Osteoblast (primary cell): ENCODE measurements at regions not wholly inside any gene's neighbourhood (a gene's known extent, or its start where the extent isn't known, plus 50 kb on each side); places are given as distances from the start of the nearest gene placed in this dataset.

ENCODE experiments used
- DNase-seq: peaks from one replicate; pipeline ENCODE4 v3.0.0; 2011; ENCODE audit warnings: low spot score, mixed read lengths; ENCODE audit not compliant: insufficient read length; ENCODE audit errors: missing footprints
- H2AFZ ChIP-seq: 2 replicates; pipeline ENCODE4 v1.6.0; 2011; ENCODE audit warnings: mild to moderate bottlenecking, low read length
- H3K27ac ChIP-seq: 2 replicates; pipeline ENCODE4 v1.5.1; 2011; ENCODE audit warnings: mild to moderate bottlenecking, low read depth, low read length, moderate library complexity
- H3K27me3 ChIP-seq: 2 replicates; pipeline ENCODE4 v1.6.0; 2012; ENCODE audit warnings: mild to moderate bottlenecking, control low read depth, inconsistent platforms, low read length, moderate library complexity; ENCODE audit not compliant: insufficient read depth
- H3K36me3 ChIP-seq: 2 replicates; pipeline ENCODE4 v1.5.1; 2011; ENCODE audit warnings: mild to moderate bottlenecking, low read length, control low read depth, moderate library complexity; ENCODE audit not compliant: insufficient read depth
- H3K4me1 ChIP-seq: 2 replicates; pipeline ENCODE4 v1.5.1; 2011; ENCODE audit warnings: mild to moderate bottlenecking, low read length, control low read depth, moderate library complexity; ENCODE audit not compliant: insufficient read depth
- H3K4me2 ChIP-seq: 2 replicates; pipeline ENCODE4 v1.6.0; 2011; ENCODE audit warnings: mild to moderate bottlenecking, low read length; ENCODE audit not compliant: insufficient read depth
- H3K4me3 ChIP-seq: fragments of 200-600 bp; sonication (generic); 3 replicates; pipeline ENCODE4 v1.5.1; 2012; ENCODE audit warnings: mild to moderate bottlenecking, low read length, inconsistent platforms; ENCODE audit not compliant: insufficient read depth
- H3K79me2 ChIP-seq: 2 replicates; pipeline ENCODE4 v1.6.0; 2012; ENCODE audit warnings: mild to moderate bottlenecking, low read length, control low read depth, inconsistent platforms; ENCODE audit not compliant: insufficient read depth
- H3K9me3 ChIP-seq: 2 replicates; pipeline ENCODE4 v1.5.1; 2011; ENCODE audit warnings: low read depth, low read length, control low read depth
- H4K20me1 ChIP-seq: 2 replicates; pipeline ENCODE4 v1.6.0; 2012; ENCODE audit warnings: mild to moderate bottlenecking, low read length, control low read depth; ENCODE audit not compliant: insufficient read depth
- TF ChIP-seq, protein P1 (sequence below): IDR thresholded peaks from 2 replicates; pipeline ENCODE4 v1.5.1; 2011; ENCODE audit warnings: mild to moderate bottlenecking, low read depth, low read length, moderate library complexity; ENCODE audit errors: extremely low read depth

DNA sequence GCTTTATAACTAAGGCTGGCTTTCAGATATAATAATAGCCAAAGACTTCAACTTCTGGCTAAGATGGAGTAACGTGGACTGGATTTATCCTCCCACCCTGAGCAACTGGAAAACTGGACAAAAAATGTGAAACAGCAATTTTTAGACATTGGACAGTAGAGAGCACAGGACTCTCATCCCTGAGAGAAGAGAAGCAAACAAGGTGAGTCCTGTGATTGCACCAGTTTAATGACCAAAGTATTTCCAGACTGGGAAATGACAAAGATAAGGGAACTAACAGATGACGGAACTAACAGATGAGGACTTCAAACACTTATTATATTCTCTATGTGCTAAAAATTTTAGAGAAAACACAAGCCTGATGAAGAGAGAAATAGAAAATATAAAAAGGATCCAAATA is 175.7 kb upstream of the SLC25A13 start:
- Histone ChIP-seq H3K79me2 (no peaks in the 10 kb centered on the region), H3K4me3 (no peak overlapping the region), H3K27ac (no peak overlapping the region), H3K9me3 (no peaks in the 10 kb centered on the region), H4K20me1 (no peaks in the 10 kb centered on the region), H3K36me3 (no peaks in the 10 kb centered on the region), H3K4me1 (no peaks in the 10 kb centered on the region), H3K4me2 (no peak overlapping the region), H2AFZ (no peak overlapping the region), H3K27me3 (no peaks in the 10 kb centered on the region)
- no peak for DNase-seq
- TF ChIP-seq, protein P1, sequence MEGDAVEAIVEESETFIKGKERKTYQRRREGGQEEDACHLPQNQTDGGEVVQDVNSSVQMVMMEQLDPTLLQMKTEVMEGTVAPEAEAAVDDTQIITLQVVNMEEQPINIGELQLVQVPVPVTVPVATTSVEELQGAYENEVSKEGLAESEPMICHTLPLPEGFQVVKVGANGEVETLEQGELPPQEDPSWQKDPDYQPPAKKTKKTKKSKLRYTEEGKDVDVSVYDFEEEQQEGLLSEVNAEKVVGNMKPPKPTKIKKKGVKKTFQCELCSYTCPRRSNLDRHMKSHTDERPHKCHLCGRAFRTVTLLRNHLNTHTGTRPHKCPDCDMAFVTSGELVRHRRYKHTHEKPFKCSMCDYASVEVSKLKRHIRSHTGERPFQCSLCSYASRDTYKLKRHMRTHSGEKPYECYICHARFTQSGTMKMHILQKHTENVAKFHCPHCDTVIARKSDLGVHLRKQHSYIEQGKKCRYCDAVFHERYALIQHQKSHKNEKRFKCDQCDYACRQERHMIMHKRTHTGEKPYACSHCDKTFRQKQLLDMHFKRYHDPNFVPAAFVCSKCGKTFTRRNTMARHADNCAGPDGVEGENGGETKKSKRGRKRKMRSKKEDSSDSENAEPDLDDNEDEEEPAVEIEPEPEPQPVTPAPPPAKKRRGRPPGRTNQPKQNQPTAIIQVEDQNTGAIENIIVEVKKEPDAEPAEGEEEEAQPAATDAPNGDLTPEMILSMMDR = no peak

DNA sequence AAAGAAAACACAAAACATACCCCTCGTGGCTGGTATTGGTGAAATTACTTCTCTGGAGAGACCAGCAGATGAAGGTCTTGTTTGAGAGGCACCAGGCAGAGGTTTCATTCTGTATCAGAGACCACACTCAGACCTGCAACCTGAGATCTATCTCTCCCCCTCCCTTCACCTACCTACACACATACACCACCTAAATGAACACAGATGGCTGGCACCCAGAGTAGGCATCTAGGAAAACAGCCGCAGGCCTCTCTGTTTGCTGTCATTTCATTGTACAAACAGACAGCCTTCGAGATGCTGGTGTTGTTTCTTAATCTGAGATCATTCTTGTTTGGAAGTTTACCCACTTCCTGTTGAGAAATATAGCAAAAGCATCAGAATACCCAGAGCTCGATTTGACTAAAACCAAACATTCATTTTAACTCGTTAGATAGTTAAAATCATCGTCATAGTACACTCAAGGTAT is 173.9 kb upstream of the SLC25A13 start:
- no peaks in the 10 kb centered on the region for H4K20me1 ChIP-seq
- H3K27me3 ChIP-seq = no peaks in the 10 kb centered on the region
- H3K36me3 ChIP-seq = no peaks in the 10 kb centered on the region
- H3K4me3 ChIP-seq = no peak overlapping the region
- TF ChIP-seq, protein P1 = no peak
- no peaks in the 10 kb centered on the region for H3K79me2 ChIP-seq
- DNase-seq = no peak
- peak overlapping the region; percentile 72 for H2AFZ ChIP-seq
- no peaks in the 10 kb centered on the region for H3K4me1 ChIP-seq
- H3K27ac ChIP-seq = no peak overlapping the region
- no peaks in the 10 kb centered on the region for H3K9me3 ChIP-seq
- no peak overlapping the region for H3K4me2 ChIP-seq

GRCh38 chr7:96486681-96487080 is 164.8 kb upstream of the SLC25A13 start:
- no peaks in the 10 kb centered on the region for H3K79me2 ChIP-seq
- H3K4me3 ChIP-seq = no peak overlapping the region
- no peak overlapping the region for H3K4me2 ChIP-seq
- no peaks in the 10 kb centered on the region for H3K9me3 ChIP-seq
- H4K20me1 ChIP-seq = no peaks in the 10 kb centered on the region
- DNase-seq = no peak
- no peak overlapping the region for H2AFZ ChIP-seq
- H3K36me3 ChIP-seq = no peaks in the 10 kb centered on the region
- peaks cover 8% of the 10 kb centered on the region for H3K4me1 ChIP-seq
- no peaks in the 10 kb centered on the region for H3K27me3 ChIP-seq
- TF ChIP-seq, protein P1 = no peak
- no peak overlapping the region for H3K27ac ChIP-seq

- Histone ChIP-seq H3K36me3 (no peaks in the 10 kb centered on the region), H3K27me3 (no peaks in the 10 kb centered on the region), H3K27ac (no peak overlapping the region), H2AFZ (no peak overlapping the region), H3K4me3 (no peak overlapping the region), H4K20me1 (no peaks in the 10 kb centered on the region), H3K4me2 (no peak overlapping the region), H3K4me1 (peaks cover 8% of the 10 kb centered on the region), H3K9me3 (no peaks in the 10 kb centered on the region), H3K79me2 (no peaks in the 10 kb centered on the region)
- no peak for DNase-seq
- TF ChIP-seq, protein P1 = no peak
Measured at GRCh38 chr7:96484845-96485244, 162.9 kb upstream of the SLC25A13 start.
